GM19328 (cell line): ENCODE measurements at regions not wholly inside any gene's neighbourhood (a gene's known extent, or its start where the extent isn't known, plus 50 kb on each side); places are given as distances from the start of the nearest gene placed in this dataset.

ENCODE experiments used
- ATAC-seq: cut with Tn5 transposase; IDR thresholded peaks from one replicate; pipeline ENCODE4 v1.9.1; 2021; ENCODE audit warnings: mild to moderate bottlenecking, moderate library complexity; ENCODE audit not compliant: unreplicated experiment

- no peak for ATAC-seq
These were observed 890.5 kb upstream of the CTNND2 start for GRCh38 chr5:12794476-12795332.

GRCh38 chr5:12793373-12793772 is 889.1 kb upstream of the CTNND2 start:
- ATAC-seq = no peak

DNA sequence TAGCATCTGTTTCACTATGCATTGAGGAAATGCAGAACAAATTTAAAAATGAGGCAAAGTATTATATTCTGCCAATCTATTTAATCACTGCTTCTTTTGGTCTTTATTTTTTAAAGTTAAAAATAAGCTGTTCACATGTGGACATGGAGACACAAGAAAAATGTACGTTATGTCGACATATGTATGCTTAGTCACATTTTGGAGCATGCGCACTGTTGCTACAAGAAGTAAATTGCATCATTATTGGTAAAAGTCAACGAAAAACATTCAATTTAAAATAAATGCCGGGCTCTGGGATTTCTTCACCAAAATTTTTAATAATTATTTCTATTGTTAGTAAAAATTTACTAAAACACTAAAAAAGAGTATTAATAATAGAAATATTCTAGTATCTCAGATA is 876.3 kb upstream of the CTNND2 start:
- no peak for ATAC-seq

DNA sequence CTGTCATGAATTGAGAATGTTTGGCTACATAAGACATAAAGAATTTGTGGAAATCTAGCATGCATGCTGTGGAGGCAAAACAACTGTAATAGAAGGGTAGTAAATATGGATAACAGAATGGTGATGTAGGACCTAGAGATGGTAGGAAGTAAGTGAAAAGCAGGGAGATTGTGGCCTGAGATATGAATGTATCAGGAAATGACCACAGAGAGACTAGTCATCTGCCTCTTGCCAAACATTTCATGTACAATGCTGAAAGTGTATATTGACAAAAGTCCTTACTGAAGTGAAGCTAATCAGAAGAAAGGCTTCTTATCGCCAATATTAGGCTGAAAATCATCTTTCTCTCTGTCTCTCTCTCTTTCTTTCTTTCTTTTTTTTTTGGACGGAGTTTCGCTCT is 873.1 kb upstream of the CTNND2 start:
- no peak for ATAC-seq

- no peak for ATAC-seq
These were observed 868.0 kb upstream of the CTNND2 start for GRCh38 chr5:12772276-12772675.

DNA sequence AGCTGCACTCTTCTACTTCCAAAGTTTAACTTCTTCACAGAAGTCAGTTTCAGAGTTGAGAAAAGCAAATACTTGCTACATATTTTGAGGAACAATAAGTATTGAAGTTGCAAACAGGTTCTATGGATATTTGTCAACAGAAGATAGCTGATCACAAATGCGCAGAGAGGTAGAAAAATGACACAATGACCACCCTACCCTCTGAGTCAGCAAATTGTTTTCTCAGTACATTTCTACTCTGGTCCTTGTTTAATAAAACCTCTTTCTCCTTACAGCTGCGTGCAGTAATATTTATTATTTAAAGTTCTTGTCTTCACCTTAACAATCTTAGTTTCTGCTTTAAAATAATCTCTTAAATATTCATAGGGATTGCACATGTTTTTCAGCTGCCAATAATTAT is 855.1 kb upstream of the CTNND2 start:
- no peak for ATAC-seq

GRCh38 chr5:12757035-12757434 is 852.8 kb upstream of the CTNND2 start:
- ATAC-seq = no peak

DNA sequence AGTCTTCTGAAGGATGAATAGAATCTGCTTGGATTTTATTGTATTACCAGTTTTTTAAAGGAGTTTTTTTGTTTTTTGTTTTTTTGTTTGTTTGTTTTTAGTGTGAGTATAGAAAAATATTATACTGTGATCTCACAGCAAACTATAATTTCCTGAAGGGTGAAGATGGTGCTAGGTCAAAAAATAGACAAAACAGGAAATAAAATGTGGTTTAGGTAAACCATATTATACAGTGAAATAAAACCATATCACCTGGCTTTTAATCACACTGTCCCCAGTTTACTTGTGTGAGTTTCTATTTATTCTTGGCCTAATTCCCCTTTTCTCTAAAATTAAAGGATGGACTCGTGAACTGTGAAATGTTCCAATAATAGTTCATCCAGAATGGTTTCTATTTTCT is 841.3 kb upstream of the CTNND2 start:
- ATAC-seq = no peak

- no peak for ATAC-seq
These were observed 839.3 kb upstream of the CTNND2 start for GRCh38 chr5:12743582-12743981.

DNA sequence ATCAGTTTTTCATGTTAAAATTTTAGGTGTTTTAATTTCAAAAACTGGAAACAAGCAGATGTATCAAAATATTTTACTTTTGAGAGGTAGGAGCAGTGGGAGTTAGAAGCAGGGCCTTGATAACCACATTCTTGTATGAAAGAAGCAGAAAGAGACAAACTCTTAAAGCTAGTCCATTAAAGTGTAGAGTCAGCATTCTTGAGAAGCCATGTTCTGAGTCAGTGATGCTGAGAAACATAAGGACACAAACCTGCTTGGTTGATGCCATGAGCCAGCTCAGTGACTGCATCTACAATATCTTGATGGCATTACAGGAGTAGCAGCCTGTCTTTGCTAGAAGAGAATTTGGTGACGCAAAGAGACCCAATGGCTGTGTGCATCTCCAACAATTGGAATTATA is 826.1 kb upstream of the CTNND2 start:
- ATAC-seq = no peak

GRCh38 chr5:12716664-12717063 is 812.4 kb upstream of the CTNND2 start:
- ATAC-seq = no peak

DNA sequence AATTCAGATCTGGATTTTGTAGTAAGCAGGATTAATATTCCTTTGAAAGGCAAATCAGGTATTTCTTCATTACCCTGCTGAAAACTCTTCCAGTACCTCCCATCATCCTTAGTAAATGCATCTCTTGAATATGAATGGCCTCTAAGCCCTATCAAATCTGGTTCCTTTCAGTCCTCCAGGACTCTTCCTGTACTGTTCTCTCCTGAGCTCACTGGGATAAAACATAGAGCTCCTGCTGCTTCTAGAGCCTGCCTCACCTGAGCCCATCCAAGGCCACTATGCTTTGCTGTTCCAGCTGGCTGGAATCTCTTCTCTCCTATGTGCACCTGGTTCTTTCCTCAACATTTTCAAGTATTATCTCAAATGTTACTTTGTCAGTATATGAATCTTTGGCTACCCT is 803.3 kb upstream of the CTNND2 start:
- no peak for ATAC-seq

- no peak for ATAC-seq
These were observed 800.7 kb upstream of the CTNND2 start for GRCh38 chr5:12704955-12705354.

DNA sequence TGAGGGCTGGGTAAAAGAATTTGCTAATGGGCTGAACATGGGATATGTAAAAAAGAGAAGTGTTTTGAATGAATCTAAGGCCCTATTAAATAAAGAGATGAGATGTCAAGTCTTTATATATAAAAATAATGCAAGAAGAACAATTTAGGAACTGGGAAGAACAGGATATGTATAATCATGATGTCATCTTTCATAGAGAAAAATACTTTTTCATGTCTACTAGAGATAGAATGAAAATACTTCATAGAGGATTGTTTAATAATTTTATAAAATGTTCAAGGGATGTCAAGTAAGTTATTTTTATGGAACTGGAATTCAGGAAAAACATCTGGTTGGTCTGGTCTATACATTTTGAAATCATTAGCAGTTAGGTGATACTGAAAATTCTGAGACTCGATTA is 799.0 kb upstream of the CTNND2 start:
- no peak for ATAC-seq

DNA sequence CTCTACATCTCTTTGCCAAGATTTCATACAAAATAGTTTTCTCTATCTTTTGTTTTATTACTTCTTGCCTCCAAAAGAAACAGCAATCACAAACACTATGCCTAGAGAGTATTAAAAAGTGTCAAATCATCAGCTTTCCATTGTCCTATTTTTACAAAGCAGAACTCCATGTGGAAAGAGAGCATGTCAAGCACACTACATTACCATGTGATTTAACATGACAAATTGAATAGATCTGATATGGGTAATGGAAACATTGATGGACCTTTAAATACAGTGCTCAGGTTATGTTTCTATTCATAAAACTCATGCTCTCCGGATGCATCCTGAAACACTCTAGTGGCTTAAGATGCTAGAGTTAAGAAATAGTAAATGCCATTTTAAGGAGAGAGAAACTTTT is 791.4 kb upstream of the CTNND2 start:
- no peak for ATAC-seq

- no peak for ATAC-seq
These were observed 787.1 kb upstream of the CTNND2 start for GRCh38 chr5:12691330-12691729.

GRCh38 chr5:12690361-12690760 is 786.1 kb upstream of the CTNND2 start:
- no peak for ATAC-seq

DNA sequence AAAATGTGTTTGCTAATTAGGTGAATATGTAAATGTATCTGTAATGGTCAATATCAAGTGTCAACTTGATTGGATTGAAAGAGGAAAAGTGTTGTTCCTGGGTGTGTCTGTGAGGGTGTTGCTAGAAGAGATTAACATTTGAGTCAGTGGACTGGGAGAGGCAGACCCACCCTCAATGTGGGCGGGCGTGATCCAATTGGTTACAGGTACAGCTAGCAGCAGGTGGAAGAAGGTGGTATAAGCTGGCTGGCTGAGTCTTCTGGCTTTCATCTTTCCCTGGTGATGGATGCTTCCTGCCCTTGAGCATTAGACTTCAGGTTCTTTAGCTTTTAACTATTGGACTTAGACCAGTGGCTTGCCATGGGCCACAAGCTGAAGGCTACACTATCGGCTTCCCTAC is 779.0 kb upstream of the CTNND2 start:
- ATAC-seq = no peak

GRCh38 chr5:12679731-12680130 is 775.5 kb upstream of the CTNND2 start:
- no peak for ATAC-seq

DNA sequence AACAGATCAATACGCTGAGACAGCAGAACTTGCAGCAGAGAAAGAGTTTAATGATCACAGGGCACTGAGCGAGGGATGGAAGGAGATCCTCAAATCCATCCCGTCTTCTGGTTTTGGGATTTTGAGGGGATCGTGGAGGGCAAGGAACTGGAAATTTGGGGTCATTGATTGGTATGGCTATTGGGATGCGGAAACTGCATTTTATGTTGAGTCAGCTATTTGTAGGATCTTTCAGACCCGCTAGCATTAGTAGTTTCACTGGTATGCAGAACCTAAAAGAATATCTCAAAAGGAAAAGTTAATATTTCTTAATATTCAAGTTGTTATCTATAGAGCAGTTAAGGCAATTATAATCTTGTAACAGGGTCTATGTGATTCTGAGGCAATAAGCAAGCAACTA is 771.7 kb upstream of the CTNND2 start:
- ATAC-seq = no peak

DNA sequence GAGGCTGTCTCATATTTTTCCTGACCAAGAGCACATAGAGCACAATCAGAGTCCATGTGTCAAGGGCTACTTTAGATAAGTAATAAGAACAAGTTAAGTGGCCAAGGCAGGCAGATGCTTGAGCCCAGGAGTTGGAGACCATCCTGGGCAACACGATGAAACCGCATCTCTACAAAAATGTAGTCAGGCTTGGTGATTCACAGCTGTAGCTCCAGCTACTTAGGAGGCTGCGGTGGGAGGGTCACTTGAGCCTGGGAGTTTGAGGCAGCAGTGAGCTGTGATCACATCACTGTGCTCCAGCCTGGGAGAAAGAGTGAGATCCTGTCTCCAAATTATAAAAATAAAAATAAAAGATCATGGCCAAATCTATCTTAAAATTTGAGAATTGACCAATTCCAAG is 767.9 kb upstream of the CTNND2 start:
- ATAC-seq = no peak

DNA sequence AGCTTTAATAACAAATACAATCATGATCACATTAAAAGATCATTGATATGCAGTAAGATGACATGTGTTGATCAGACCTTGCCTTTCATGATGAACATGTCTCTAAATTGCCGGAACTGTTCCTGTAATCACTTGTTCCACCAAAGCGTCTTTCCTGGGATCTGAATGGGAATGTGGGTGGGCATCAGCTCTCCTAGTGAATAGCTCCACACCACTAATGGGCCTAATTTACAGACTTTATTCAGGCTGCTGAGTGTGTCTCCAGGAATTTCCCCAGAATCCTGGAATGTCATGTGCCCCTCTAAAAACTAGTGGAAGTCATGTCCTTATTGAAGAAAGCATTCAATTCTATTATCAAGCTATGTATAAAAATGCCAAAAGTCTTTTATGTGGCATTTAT is 765.1 kb upstream of the CTNND2 start:
- no peak for ATAC-seq

GRCh38 chr5:12668564-12668963 is 764.3 kb upstream of the CTNND2 start:
- no peak for ATAC-seq
